ENCODE measurements at regions not wholly inside any gene's neighbourhood (a gene's known extent, or its start where the extent isn't known, plus 50 kb on each side); places are given as distances from the start of the nearest gene placed in this dataset.

- no peak for FAIRE-seq
- TF ChIP-seq ZNF678 (CRISPR knock-in tag; IDR thresholded peaks at IDR 0.05) (no peak), FOXP1 (IDR thresholded peaks at IDR 0.05) (no peak), FOXP1 (CRISPR knock-in tag; IDR thresholded peaks at IDR 0.05) (no peak), RAD21 (CRISPR knock-in tag; IDR thresholded peaks at IDR 0.05) (no peak), FIP1L1 (IDR thresholded peaks at IDR 0.05; ENCODE audit: borderline replicate concordance, insufficient read depth, low read depth, low read length) (no peak), NFYB (CRISPR knock-in tag; IDR thresholded peaks at IDR 0.05) (no peak), FOSL2 (CRISPR knock-in tag; IDR thresholded peaks at IDR 0.05) (no peak), PRMT3 (CRISPR knock-in tag; IDR thresholded peaks at IDR 0.05; ENCODE audit: borderline replicate concordance, low read depth) (no peak), ZNF660 (CRISPR knock-in tag; IDR thresholded peaks at IDR 0.05; ENCODE audit: borderline replicate concordance, low read depth) (no peak), ZNF142 (CRISPR knock-in tag; IDR thresholded peaks at IDR 0.05) (no peak), HDAC1 (CRISPR knock-in tag; IDR thresholded peaks at IDR 0.05) (no peak), NCOA1 (CRISPR knock-in tag; IDR thresholded peaks at IDR 0.05) (no peak), IRF9 (CRISPR knock-in tag; IDR thresholded peaks at IDR 0.05; ENCODE audit: borderline replicate concordance) (no peak), CTCF (CRISPR knock-in tag; IDR thresholded peaks at IDR 0.05) (no peak), ZHX1 (CRISPR knock-in tag; IDR thresholded peaks at IDR 0.05; ENCODE audit: low read depth) (no peak), SALL1 (CRISPR knock-in tag; IDR thresholded peaks at IDR 0.05) (no peak)
These were observed 864.6 kb upstream of the FBXO33 start for GRCh38 chr14:40296821-40297220.

More at GRCh38 chr14:40296821-40297220, 864.6 kb upstream of the FBXO33 start:
- DNase-seq (ENCODE audit: low spot score): no peak
- ChIA-PET POLR2A (no interaction called here), CTCF (ENCODE audit: low intra/inter-chr PET ratio, low total read pairs) (no interaction called here)
- Histone ChIP-seq H2AFZ (ENCODE audit: low read length) (no peak overlapping the region), H3K36me3 (replicated peaks in 1 of 2; ENCODE audit: control insufficient read depth in 1 of 2, insufficient read depth in 2 of 2, low read length in 2 of 2) (no peaks in the 10 kb centered on the region), H3K79me2 (ENCODE audit: insufficient read depth, low read length) (no peaks in the 10 kb centered on the region), H3K4me3 (replicated peaks in 1 of 3; ENCODE audit: insufficient read depth in 1 of 3, low read depth in 2 of 3, low read length in 3 of 3) (no peak overlapping the region), H3K27ac (ENCODE audit: extremely low read length, insufficient read depth, low read length) (no peak overlapping the region), H3K9me3 (ENCODE audit: low read length) (peaks cover 89% of the 10 kb centered on the region), H3K4me1 (ENCODE audit: insufficient read depth, low read length) (no peaks in the 10 kb centered on the region), H3K27me3 (ENCODE audit: control insufficient read depth in 1 of 2, insufficient read depth in 2 of 2, low read length in 2 of 2) (no peaks in the 10 kb centered on the region), H3K4me2 (ENCODE audit: low read depth, low read length) (no peak overlapping the region), H3K9ac (ENCODE audit: insufficient read depth, low read depth, low read length) (no peak overlapping the region), H4K20me1 (ENCODE audit: insufficient read depth, low read length) (no peaks in the 10 kb centered on the region)
- intact Hi-C loops (cut with micrococcal nuclease; ENCODE audit: unreplicated experiment) (no loop called here), in situ Hi-C loops (cut with HindIII; ENCODE audit: extremely low pct_ligation_motif_present, low pct_unique_long_range_greater_than_20kb) (no loop called here)
- no TSS peak for BruUV-seq (replicated peaks)
- no peak for ATAC-seq

Data from HepG2 (cell line).